Omental fat pad (tissue), 3 donors: ENCODE measurements at regions not wholly inside any gene's neighbourhood (a gene's known extent, or its start where the extent isn't known, plus 50 kb on each side); places are given as distances from the start of the nearest gene placed in this dataset.

Source experiments
- ATAC-seq: fragments of 150-250 bp; one replicate; pipeline ENCODE4 v1.9.1; 2016; ENCODE audit warnings: mild to moderate bottlenecking, moderate library complexity; ENCODE audit not compliant: low FRiP score
- DNase-seq: peaks from one replicate; pipeline ENCODE4 v3.0.0-alpha.2; 2019; ENCODE audit warnings: low spot score
- TF ChIP-seq, protein P1 (sequence below), 3 donors: fragments of 450-650 bp; IDR thresholded peaks; one replicate each; pipeline ENCODE4 v1.5.1; 2016 to 2017; ENCODE audit warnings: antibody characterized with exemption in 3 of 3, mild to moderate bottlenecking in 3 of 3, moderate library complexity in 2 of 3

DNA sequence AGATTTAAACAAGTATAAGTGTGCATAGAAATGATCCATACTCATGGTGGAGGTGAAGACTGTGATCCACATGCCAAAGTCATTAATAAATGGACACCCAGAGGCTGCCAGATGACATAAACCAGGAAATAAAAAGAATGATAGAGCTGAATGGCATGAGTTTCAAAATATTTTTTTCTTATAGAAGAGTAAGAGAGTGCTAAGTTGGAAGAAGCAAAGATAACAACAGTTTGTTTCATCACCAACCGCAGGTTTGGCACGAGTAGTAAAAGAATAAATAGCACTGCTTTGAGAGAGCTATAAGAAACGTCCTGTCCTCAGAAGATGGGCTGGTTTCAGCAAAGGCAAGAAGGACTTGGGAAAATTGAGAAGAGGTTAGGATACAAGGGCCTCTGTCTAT is 246.9 kb downstream of the UBE3D start:
- no peak for ATAC-seq
- no peak for DNase-seq
- TF ChIP-seq, protein P1, sequence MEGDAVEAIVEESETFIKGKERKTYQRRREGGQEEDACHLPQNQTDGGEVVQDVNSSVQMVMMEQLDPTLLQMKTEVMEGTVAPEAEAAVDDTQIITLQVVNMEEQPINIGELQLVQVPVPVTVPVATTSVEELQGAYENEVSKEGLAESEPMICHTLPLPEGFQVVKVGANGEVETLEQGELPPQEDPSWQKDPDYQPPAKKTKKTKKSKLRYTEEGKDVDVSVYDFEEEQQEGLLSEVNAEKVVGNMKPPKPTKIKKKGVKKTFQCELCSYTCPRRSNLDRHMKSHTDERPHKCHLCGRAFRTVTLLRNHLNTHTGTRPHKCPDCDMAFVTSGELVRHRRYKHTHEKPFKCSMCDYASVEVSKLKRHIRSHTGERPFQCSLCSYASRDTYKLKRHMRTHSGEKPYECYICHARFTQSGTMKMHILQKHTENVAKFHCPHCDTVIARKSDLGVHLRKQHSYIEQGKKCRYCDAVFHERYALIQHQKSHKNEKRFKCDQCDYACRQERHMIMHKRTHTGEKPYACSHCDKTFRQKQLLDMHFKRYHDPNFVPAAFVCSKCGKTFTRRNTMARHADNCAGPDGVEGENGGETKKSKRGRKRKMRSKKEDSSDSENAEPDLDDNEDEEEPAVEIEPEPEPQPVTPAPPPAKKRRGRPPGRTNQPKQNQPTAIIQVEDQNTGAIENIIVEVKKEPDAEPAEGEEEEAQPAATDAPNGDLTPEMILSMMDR (IDR thresholded peaks at IDR 0.05): no peak

DNA sequence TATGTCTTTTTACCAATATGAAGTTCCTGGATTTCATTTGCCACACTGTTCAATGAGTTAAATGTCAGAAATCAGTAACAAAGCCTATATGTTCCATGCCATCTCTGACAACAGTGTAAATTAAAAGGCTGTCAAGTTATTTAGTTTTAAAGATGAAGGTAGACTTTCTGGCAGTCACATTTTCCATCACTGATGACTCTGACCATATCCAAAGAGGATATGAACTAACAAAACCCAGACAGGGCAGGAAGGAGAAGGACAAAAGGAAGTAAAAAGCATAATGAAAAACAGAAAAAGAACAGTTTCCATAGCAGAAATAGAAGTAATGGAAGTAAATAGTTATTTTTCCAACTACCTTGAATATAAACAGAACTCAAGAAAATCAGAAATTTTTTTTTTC is 242.3 kb downstream of the UBE3D start:
- ATAC-seq (no peak), DNase-seq (no peak)
- TF ChIP-seq, protein P1 (IDR thresholded peaks at IDR 0.05): no peak

DNA sequence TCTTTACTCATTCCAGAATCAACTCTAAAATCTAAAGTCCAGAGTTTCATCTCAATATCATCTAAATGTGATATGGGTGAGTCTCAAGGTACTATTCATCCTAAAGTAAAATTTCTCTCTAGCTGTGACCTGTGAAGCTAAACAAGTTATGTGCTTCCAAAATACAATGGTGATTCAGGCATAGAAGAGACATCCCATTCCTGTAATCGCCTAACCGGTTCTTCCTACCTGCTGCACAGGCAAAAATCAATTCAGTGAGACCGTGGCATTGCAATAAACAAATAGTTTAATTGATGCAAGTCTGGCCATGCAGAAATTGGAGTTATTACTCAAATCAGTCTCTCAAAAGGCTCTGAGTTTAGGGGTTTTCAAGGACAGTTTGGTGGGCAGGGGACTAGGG is 232.8 kb downstream of the UBE3D start:
- TF ChIP-seq, protein P1 (IDR thresholded peaks at IDR 0.05): no peak
- no peak for DNase-seq
- no peak for ATAC-seq

DNA sequence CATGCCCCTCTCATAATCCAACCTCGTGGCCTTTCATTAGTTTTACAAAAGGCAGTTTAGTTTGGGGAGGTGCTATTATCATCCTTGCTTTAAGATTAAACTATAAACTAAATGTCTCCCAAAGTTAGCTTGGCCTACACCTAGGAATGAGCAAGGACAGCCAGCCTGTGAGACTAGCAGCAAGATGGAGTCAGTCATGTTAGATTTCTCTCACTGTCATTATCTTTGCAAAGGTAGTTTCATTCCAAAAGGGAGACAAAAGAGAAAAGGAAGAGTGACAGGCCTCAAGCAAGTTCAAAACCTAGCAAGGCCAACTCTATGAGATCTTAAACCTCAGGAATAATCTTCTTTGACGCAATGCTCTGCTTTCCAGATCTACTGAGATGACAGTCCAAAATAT is 232.2 kb downstream of the UBE3D start:
- no peak for DNase-seq
- TF ChIP-seq, protein P1 (IDR thresholded peaks at IDR 0.05): no peak
- ATAC-seq: no peak

DNA sequence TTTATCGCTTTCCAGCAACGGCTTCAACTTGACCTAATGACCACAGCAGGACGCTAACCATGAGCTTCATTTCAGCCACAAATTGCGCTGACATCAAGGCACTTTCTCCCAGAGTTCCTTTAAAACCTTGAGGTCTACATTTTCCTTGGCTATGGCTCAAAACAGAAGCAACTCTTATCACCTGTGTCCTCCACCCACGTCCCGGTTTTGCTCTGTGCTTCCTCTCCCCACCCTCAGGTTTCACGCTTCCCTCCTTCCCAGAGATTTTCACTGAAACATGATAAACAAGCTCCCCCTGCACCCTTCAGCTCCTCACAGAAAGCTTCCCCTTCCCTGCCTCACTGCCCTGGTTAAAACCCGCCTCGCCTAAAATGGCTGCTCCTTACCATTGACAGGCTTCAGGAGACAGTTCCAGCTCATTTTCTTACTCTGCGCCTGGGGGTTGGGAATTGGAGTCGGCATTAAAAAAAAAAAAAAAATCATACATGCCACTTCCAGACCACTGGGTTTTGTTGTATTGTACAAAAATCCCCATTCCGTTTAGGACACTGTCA is 229.5 kb downstream of the UBE3D start:
- TF ChIP-seq, protein P1 (IDR thresholded peaks at IDR 0.05): no peak
- no peak for ATAC-seq
- no peak for DNase-seq

DNA sequence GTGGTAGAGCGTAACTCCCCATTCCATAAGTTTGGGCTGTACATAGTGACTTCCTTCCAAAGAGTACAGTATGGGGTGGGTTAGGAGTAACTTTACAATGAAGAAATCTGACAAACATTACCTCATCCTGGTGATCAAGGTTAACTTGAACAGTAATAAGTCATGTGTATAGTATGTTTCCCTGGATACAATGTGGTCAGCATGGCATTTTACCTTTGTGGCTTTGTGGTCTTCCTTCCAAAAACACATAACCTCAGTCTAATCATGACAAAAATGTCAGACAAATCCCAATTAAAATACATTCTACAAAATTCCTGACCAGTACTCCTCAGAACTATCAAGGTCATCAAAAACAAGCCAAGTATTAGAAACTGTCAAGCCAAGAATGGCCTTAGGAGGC is 225.1 kb downstream of the UBE3D start:
- DNase-seq: no peak
- TF ChIP-seq, protein P1 (IDR thresholded peaks at IDR 0.05): no peak
- ATAC-seq: no peak

DNA sequence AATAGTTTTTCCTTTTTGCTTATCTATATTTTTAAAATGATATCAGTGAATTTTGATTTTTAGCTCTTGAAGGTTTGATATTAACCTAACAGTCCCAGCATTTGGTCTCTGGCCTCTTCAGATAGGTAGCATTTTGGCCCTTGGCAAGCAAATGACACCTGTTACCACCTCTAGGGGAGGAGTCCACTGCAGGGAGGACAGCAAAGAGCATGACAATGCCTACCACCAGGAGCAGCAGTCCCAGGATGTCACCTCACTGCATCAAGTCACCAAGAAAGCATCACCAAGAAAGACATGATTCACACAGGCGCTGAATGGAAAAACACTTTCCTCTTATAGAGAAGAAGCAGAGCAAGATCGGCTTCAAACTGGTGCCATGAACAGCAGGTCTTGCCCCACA is 224.3 kb downstream of the UBE3D start:
- TF ChIP-seq, protein P1 (IDR thresholded peaks at IDR 0.05): no peak
- ATAC-seq: no peak
- no peak for DNase-seq
